ENCODE measurements at regions not wholly inside any gene's neighbourhood (a gene's known extent, or its start where the extent isn't known, plus 50 kb on each side); places are given as distances from the start of the nearest gene placed in this dataset.

- no peak for TF ChIP-seq CTCF (IDR thresholded peaks at IDR 0.05)
- Histone ChIP-seq H3K4me3 (no peak overlapping the region), H3K27me3 (no peaks in the 10 kb centered on the region), H3K36me3 (no peaks in the 10 kb centered on the region), H3K9me3 (no peaks in the 10 kb centered on the region), H3K4me1 (no peaks in the 10 kb centered on the region), H3K27ac (peak overlapping the region in 1 of 2 donors; percentile 37)
- ATAC-seq (peak; percentile 24), DNase-seq (no peak)
- intact Hi-C loops (cut with DNase I): no loop called here
These were observed 553.6 kb downstream of the NUF2 start for GRCh38 chr1:163875200-163875926.

- intact Hi-C loops (cut with DNase I): no loop called here
- Histone ChIP-seq H3K9me3 (no peaks in the 10 kb centered on the region), H3K27me3 (no peaks in the 10 kb centered on the region), H3K36me3 (no peaks in the 10 kb centered on the region), H3K27ac (peak overlapping the region in 1 of 2 donors; percentile 37), H3K4me3 (no peak overlapping the region), H3K4me1 (no peaks in the 10 kb centered on the region)
- ATAC-seq (peak; percentile 65), DNase-seq (no peak)
- TF ChIP-seq CTCF (IDR thresholded peaks at IDR 0.05): no peak
These were observed 554.2 kb downstream of the NUF2 start for GRCh38 chr1:163875927-163876320.

GRCh38 chr1:163876546-163876945 lies 554.8 kb downstream of the NUF2 start:
- TF ChIP-seq CTCF (IDR thresholded peaks at IDR 0.05): no peak
- DNase-seq: no peak
- intact Hi-C loops (cut with DNase I): no loop called here

GRCh38 chr1:163877016-163877415 lies 555.3 kb downstream of the NUF2 start:
- TF ChIP-seq CTCF (IDR thresholded peaks at IDR 0.05): no peak
- H3K36me3 ChIP-seq: no peaks in the 10 kb centered on the region
- DNase-seq: no peak
- H3K27ac ChIP-seq: no peak overlapping the region
- no peaks in the 10 kb centered on the region for H3K27me3 ChIP-seq
- ATAC-seq: no peak
- no peaks in the 10 kb centered on the region for H3K9me3 ChIP-seq
- intact Hi-C loops (cut with DNase I): no loop called here
- no peak overlapping the region for H3K4me3 ChIP-seq
- no peaks in the 10 kb centered on the region for H3K4me1 ChIP-seq

More at GRCh38 chr1:163876546-163876945, 554.8 kb downstream of the NUF2 start:
- H3K9me3 ChIP-seq: no peaks in the 10 kb centered on the region
- no peak for ATAC-seq
- no peak overlapping the region for H3K27ac ChIP-seq
- H3K4me3 ChIP-seq: no peak overlapping the region
- no peaks in the 10 kb centered on the region for H3K4me1 ChIP-seq
- no peaks in the 10 kb centered on the region for H3K27me3 ChIP-seq
- no peaks in the 10 kb centered on the region for H3K36me3 ChIP-seq

- H3K9me3 ChIP-seq: no peaks in the 10 kb centered on the region
- H3K27ac ChIP-seq: no peak overlapping the region
- H3K4me1 ChIP-seq: no peaks in the 10 kb centered on the region
- H3K4me3 ChIP-seq: no peak overlapping the region
- intact Hi-C loops (cut with DNase I): no loop called here
- H3K27me3 ChIP-seq: no peaks in the 10 kb centered on the region
- DNase-seq (no peak), ATAC-seq (no peak)
- TF ChIP-seq CTCF (IDR thresholded peaks at IDR 0.05): no peak
- no peaks in the 10 kb centered on the region for H3K36me3 ChIP-seq
These were observed 563.8 kb downstream of the NUF2 start for GRCh38 chr1:163885510-163885909.

Data from left lung (tissue), 4 donors.